ENCODE measurements at regions not wholly inside any gene's neighbourhood (a gene's known extent, or its start where the extent isn't known, plus 50 kb on each side); places are given as distances from the start of the nearest gene placed in this dataset.
"Not testable (repeated sequence)": the region's sequence is repeated elsewhere in the genome, so short reads cannot be mapped to it uniquely, and the experiment has no call there.

GRCh38 chr12:82627799-82628198 lies 58.9 kb upstream of the TMTC2 start:
- DNase-seq (ENCODE audit: low spot score) = peak; percentile 5

DNA sequence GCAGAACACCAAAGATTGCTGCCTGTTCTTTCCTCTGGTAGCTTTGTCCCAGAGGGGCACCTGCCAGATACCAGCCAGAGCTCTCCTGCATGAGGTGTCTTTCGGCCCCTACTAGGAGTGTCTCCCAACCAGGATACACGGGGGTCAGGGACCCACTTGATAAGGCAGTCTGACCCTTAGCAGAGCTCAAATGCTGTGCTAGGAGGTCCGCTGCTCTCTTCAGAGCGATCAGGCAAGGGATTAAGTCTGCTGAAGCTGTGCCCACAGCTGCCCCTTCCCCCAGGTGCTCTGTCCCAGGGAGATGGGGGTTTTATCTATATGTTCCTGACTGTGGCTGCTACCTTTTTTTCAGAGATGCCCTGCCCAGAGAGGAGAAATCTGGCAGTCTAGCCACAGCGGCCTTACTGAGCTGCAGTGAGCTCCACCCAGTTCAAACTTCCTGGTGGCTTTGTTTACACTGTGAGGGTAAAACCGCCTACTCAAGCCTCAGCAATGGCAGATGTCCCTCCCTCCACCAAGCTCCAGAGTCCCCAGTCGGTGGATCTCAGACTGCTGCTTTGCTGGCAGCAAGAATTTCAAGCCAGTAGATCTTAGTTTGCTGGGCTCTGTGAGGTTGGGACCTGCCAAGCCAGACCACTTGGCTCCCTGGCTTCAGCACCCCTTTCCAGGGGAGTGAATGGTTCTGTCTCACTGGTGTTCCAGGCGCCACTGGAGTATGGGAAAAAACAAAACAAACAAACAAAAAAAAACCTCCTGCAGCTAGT lies 52.0 kb upstream of the TMTC2 start:
- DNase-seq (ENCODE audit: low spot score) = not testable (repeated sequence)

DNA sequence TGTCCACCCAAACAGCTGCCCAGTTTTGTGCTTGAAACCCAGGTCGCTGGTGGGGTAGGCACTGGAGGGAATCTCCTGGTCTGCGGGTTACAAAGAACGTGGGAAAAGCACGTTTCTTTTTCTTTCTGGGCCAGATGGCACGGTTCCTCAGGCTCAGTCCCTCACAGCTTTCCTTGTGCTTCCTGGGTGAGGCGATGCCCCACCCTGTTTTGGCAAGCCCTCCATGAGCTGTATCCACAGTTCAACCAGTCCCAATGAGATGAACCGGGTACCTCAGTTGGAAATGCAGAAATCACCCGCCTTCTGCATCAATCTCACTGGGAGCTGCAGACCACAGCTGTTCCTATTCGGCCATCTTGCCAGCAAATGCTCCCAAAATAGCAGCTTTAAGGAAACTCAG lies 51.4 kb upstream of the TMTC2 start:
- no peak for DNase-seq (ENCODE audit: low spot score)

All from HuH-7 (cell line).